Suppressor macrophage treated with lipopolysaccharide for 4 hours (primary cell): ENCODE measurements at regions not wholly inside any gene's neighbourhood (a gene's known extent, or its start where the extent isn't known, plus 50 kb on each side); places are given as distances from the start of the nearest gene placed in this dataset.

Experiments
- DNase-seq: peaks from one replicate; pipeline ENCODE4 v3.0.0-alpha.2; 2020

- no peak for DNase-seq
Measured at GRCh38 chr11:70661761-70662501, 263.6 kb downstream of the CTTN start.

GRCh38 chr11:70662691-70663098, 264.4 kb downstream of the CTTN start:
- no peak for DNase-seq

GRCh38 chr11:70663815-70664214, 265.5 kb downstream of the CTTN start:
- DNase-seq: no peak

- no peak for DNase-seq
Measured at GRCh38 chr11:70666311-70666710, 268.0 kb downstream of the CTTN start.

GRCh38 chr11:70667767-70668166, 269.4 kb downstream of the CTTN start:
- DNase-seq: no peak

- DNase-seq: no peak
Measured at GRCh38 chr11:70668204-70669202, 270.2 kb downstream of the CTTN start.

- no peak for DNase-seq
Measured at GRCh38 chr11:70669281-70669680, 271.0 kb downstream of the CTTN start.

- DNase-seq: no peak
Measured at GRCh38 chr11:70669871-70670675, 271.7 kb downstream of the CTTN start.

GRCh38 chr11:70670676-70671034, 272.3 kb downstream of the CTTN start:
- no peak for DNase-seq

GRCh38 chr11:70671083-70671482, 272.8 kb downstream of the CTTN start:
- DNase-seq: no peak

- no peak for DNase-seq
Measured at GRCh38 chr11:70671611-70672010, 273.3 kb downstream of the CTTN start.

- DNase-seq: no peak
Measured at GRCh38 chr11:70672991-70673653, 274.8 kb downstream of the CTTN start.

- no peak for DNase-seq
Measured at GRCh38 chr11:70674605-70675004, 276.3 kb downstream of the CTTN start.

- DNase-seq: no peak
Measured at GRCh38 chr11:70675697-70676374, 277.5 kb downstream of the CTTN start.

GRCh38 chr11:70677232-70677916, 279.0 kb downstream of the CTTN start:
- no peak for DNase-seq

- no peak for DNase-seq
Measured at GRCh38 chr11:70678931-70679900, 280.9 kb downstream of the CTTN start.

GRCh38 chr11:70680781-70681281, 282.5 kb downstream of the CTTN start:
- no peak for DNase-seq

- no peak for DNase-seq
Measured at GRCh38 chr11:70682056-70682455, 283.7 kb downstream of the CTTN start.

GRCh38 chr11:70682760-70683159, 284.4 kb downstream of the CTTN start:
- no peak for DNase-seq

GRCh38 chr11:70687716-70688115, 289.4 kb downstream of the CTTN start:
- DNase-seq: no peak
